ENCODE measurements at regions not wholly inside any gene's neighbourhood (a gene's known extent, or its start where the extent isn't known, plus 50 kb on each side); places are given as distances from the start of the nearest gene placed in this dataset.

GRCh38 chr1:189939967-189940366 lies 537.7 kb downstream of the BRINP3 start:
- TF ChIP-seq EZH2 (IDR thresholded peaks at IDR 0.05; ENCODE audit: borderline replicate concordance, low read depth, low read length, severe bottlenecking) = no peak
- no peak for TF ChIP-seq CTCF (IDR thresholded peaks at IDR 0.05; ENCODE audit: borderline replicate concordance, extremely low read depth, low read length, poor library complexity, severe bottlenecking)
